ENCODE measurements at regions not wholly inside any gene's neighbourhood (a gene's known extent, or its start where the extent isn't known, plus 50 kb on each side); places are given as distances from the start of the nearest gene placed in this dataset.

DNA sequence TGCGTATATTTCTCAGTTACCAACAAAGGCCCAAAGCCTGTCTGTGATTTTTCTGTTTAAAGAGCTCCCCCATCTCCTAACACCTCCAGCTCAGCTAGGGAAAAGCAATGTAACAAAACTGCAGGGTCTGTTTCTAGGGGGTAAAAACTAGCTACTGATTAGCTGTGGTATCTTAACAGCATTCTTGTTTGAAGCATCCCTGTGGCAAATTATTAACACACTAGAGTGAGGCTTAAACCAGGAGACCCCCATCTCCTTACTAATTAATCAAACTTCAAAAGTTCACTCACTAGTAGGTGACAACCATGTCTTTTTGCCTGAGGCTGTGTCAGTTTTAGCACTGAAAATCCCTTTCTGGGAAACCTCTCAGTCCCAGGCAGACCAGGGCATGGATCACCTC lies 186.2 kb upstream of the PARD3B start:
- H3K9me3 ChIP-seq = no peaks in the 10 kb centered on the region
- no peaks in the 10 kb centered on the region for H3K4me1 ChIP-seq (replicated peaks)
- no peaks in the 10 kb centered on the region for H3K36me3 ChIP-seq
- 92% methylated on average over 1 of the region's 1 CpG for WGBS
- TF ChIP-seq POLR2AphosphoS5 (IDR thresholded peaks at IDR 0.05) (no peak), POLR2A (IDR thresholded peaks at IDR 0.05) (no peak)
- TF ChIP-seq, protein P1, sequence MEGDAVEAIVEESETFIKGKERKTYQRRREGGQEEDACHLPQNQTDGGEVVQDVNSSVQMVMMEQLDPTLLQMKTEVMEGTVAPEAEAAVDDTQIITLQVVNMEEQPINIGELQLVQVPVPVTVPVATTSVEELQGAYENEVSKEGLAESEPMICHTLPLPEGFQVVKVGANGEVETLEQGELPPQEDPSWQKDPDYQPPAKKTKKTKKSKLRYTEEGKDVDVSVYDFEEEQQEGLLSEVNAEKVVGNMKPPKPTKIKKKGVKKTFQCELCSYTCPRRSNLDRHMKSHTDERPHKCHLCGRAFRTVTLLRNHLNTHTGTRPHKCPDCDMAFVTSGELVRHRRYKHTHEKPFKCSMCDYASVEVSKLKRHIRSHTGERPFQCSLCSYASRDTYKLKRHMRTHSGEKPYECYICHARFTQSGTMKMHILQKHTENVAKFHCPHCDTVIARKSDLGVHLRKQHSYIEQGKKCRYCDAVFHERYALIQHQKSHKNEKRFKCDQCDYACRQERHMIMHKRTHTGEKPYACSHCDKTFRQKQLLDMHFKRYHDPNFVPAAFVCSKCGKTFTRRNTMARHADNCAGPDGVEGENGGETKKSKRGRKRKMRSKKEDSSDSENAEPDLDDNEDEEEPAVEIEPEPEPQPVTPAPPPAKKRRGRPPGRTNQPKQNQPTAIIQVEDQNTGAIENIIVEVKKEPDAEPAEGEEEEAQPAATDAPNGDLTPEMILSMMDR (IDR thresholded peaks at IDR 0.05) = no peak
- H3K27me3 ChIP-seq (replicated peaks; ENCODE audit: insufficient read depth) = no peaks in the 10 kb centered on the region
- no peak for DNase-seq (ENCODE audit: low spot score)
- H3K27ac ChIP-seq = no peak overlapping the region
- H3K4me3 ChIP-seq = no peak overlapping the region
- intact Hi-C loops (cut with DNase I) = no loop called here

DNA sequence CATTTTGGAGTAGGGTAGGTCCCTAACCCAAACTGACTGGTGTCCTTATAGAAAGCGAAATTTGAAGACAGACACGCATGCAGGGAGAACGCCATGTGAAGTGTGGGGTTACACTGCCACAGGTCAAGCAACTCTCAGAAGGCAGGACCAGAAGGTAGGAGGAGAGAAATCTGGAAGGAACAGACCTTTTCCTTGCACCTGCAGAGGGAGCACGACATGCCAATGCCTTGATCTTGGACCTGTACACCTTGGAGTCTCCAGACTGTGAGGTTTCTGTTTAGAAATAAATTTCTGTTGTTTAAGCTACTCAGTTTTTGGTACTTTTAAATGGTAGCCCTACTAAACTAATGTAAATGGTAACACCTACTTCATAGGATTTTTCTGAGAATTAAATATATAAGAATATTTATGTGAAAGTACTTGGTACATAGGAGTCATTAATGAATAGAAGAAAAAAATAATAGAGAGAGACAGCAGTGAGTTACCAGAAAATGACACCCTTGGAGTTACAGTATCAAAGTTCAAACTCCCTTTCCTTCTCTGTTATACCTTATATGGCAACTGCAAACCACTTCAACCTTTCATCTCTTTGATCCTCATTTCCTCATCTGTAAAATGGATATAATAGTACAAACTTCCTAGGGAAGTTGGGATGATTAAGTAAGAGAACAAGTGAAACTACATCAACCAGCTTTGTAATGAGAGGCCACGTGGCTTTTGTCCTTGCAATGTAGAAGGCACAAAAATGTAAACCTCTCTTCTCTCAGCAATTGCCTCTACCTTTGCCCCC lies 184.9 kb upstream of the PARD3B start:
- TF ChIP-seq POLR2A (IDR thresholded peaks at IDR 0.05) = no peak
- TF ChIP-seq, protein P1 (IDR thresholded peaks at IDR 0.05) = no peak
- no peak for TF ChIP-seq POLR2AphosphoS5 (IDR thresholded peaks at IDR 0.05)
- H3K4me1 ChIP-seq (replicated peaks) = no peaks in the 10 kb centered on the region
- H3K9me3 ChIP-seq = no peaks in the 10 kb centered on the region
- 90% methylated on average over 5 of the region's 5 CpGs for WGBS
- no peak for DNase-seq (ENCODE audit: low spot score)
- no peaks in the 10 kb centered on the region for H3K36me3 ChIP-seq
- H3K27ac ChIP-seq = no peak overlapping the region
- no peak overlapping the region for H3K4me3 ChIP-seq
- intact Hi-C loops (cut with DNase I) = no loop called here
- H3K27me3 ChIP-seq (replicated peaks; ENCODE audit: insufficient read depth) = no peaks in the 10 kb centered on the region

DNA sequence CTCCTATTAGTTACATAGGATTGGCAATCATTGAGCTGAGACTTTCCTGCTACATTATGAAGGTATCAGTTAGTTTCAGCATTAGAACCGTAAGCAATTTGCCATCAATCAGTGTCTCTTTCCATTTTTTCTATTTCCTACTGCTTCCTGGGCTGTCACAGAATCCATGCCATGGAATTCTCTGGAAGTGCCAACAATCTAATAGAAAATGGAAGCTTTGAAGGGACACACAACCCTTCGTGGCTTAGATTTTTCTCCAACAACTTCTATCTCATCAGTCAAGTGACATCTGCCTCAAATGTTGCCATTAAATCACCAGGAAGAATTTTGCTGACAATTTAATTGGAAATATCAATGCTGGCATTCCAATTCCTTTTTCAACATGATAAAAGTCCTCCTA lies 183.5 kb upstream of the PARD3B start:
- no peak for DNase-seq (ENCODE audit: low spot score)
- H3K9me3 ChIP-seq = no peaks in the 10 kb centered on the region
- no peak overlapping the region for H3K27ac ChIP-seq
- H3K36me3 ChIP-seq = no peaks in the 10 kb centered on the region
- H3K27me3 ChIP-seq (replicated peaks; ENCODE audit: insufficient read depth) = no peaks in the 10 kb centered on the region
- WGBS = 82% methylated on average over 2 of the region's 2 CpGs
- no peaks in the 10 kb centered on the region for H3K4me1 ChIP-seq (replicated peaks)
- intact Hi-C loops (cut with DNase I) = no loop called here
- H3K4me3 ChIP-seq = no peak overlapping the region
- no peak for TF ChIP-seq POLR2AphosphoS5 (IDR thresholded peaks at IDR 0.05)
- TF ChIP-seq, protein P1 (IDR thresholded peaks at IDR 0.05) = no peak
- no peak for TF ChIP-seq POLR2A (IDR thresholded peaks at IDR 0.05)

DNA sequence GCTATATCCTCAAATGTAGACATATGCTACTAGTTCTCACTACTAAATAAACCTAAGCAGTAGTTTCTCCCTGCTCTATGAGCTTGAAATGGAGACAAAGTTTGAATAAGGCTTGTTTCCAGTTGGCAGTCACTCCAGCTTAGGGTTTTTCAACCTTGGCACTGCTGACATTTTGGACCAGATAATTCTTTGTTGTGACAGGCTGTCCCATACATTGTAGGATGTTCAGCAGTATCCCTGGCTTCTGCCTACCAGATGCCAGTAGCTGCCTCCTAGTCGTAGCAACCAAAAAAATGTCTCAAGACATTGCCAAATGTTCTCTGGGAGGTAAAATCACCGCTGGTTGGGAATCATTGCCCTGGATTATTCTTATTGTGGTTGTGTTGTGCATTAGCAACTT lies 182.7 kb upstream of the PARD3B start:
- intact Hi-C loops (cut with DNase I) = no loop called here
- WGBS = 54% methylated on average over 2 of the region's 2 CpGs
- Histone ChIP-seq H3K4me3 (no peak overlapping the region), H3K27me3 (replicated peaks; ENCODE audit: insufficient read depth) (no peaks in the 10 kb centered on the region), H3K4me1 (replicated peaks) (no peaks in the 10 kb centered on the region), H3K36me3 (no peaks in the 10 kb centered on the region), H3K9me3 (no peaks in the 10 kb centered on the region), H3K27ac (no peak overlapping the region)
- no peak for DNase-seq (ENCODE audit: low spot score)
- TF ChIP-seq POLR2A (IDR thresholded peaks at IDR 0.05) (no peak), POLR2AphosphoS5 (IDR thresholded peaks at IDR 0.05) (no peak)
- TF ChIP-seq, protein P1 (IDR thresholded peaks at IDR 0.05) = no peak

DNA sequence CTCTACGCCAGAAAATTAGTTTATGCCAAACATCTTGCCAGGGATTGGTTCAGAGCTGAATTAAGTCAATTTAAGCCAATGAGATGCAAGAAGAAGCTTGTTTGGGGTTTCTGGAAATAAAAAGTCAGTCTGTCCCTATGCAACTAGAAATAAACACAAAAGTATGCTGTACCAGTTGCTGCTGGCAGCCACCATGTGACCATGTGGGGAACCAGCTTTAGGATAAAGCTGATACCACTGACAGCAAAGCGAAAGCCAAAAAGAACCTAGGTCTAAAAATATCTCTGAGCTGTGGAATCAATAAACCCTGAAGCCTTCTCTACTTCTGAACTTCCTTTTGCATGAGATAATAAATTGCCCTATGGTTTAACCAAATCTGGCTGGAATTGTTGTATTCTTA lies 181.8 kb upstream of the PARD3B start:
- Histone ChIP-seq H3K36me3 (no peaks in the 10 kb centered on the region), H3K4me1 (replicated peaks) (no peaks in the 10 kb centered on the region), H3K4me3 (no peak overlapping the region), H3K9me3 (no peaks in the 10 kb centered on the region), H3K27me3 (replicated peaks; ENCODE audit: insufficient read depth) (no peaks in the 10 kb centered on the region), H3K27ac (no peak overlapping the region)
- TF ChIP-seq POLR2AphosphoS5 (IDR thresholded peaks at IDR 0.05) (no peak), POLR2A (IDR thresholded peaks at IDR 0.05) (no peak)
- intact Hi-C loops (cut with DNase I) = no loop called here
- WGBS = 99% methylated on average over 2 of the region's 2 CpGs
- no peak for DNase-seq (ENCODE audit: low spot score)

All from prostate gland (tissue), 2 donors.